Activated CD4-positive, alpha-beta T cell treated with anti-CD3 and anti-CD28 coated beads for 24 hours (primary cell): ENCODE measurements at regions not wholly inside any gene's neighbourhood (a gene's known extent, or its start where the extent isn't known, plus 50 kb on each side); places are given as distances from the start of the nearest gene placed in this dataset.

Experiments used
- DNase-seq, 2 donors: peaks; one replicate each; pipeline ENCODE4 v3.0.0-alpha.2; 2020; ENCODE audit warnings: low read depth in 2 of 2

GRCh38 chr17:72301887-72302286 is 181.1 kb downstream of the SOX9 start:
- no peak for DNase-seq

GRCh38 chr17:72302735-72303134 is 181.9 kb downstream of the SOX9 start:
- no peak for DNase-seq

GRCh38 chr17:72303787-72304733 is 183.2 kb downstream of the SOX9 start:
- DNase-seq, result no peak

GRCh38 chr17:72304859-72305258 is 184.0 kb downstream of the SOX9 start:
- no peak for DNase-seq

GRCh38 chr17:72305472-72305871 is 184.7 kb downstream of the SOX9 start:
- no peak for DNase-seq

- no peak for DNase-seq
Measured at GRCh38 chr17:72306037-72306436, 185.2 kb downstream of the SOX9 start.

- DNase-seq, result no peak
Measured at GRCh38 chr17:72307836-72308235, 187.0 kb downstream of the SOX9 start.

GRCh38 chr17:72308744-72309385 is 188.0 kb downstream of the SOX9 start:
- DNase-seq, result no peak

- no peak for DNase-seq
Measured at GRCh38 chr17:72311004-72311403, 190.2 kb downstream of the SOX9 start.

GRCh38 chr17:72315122-72315913 is 194.5 kb downstream of the SOX9 start:
- no peak for DNase-seq

GRCh38 chr17:72318131-72318530 is 197.3 kb downstream of the SOX9 start:
- no peak for DNase-seq

- DNase-seq, result no peak
Measured at GRCh38 chr17:72321896-72322295, 201.1 kb downstream of the SOX9 start.

GRCh38 chr17:72332367-72332766 is 211.5 kb downstream of the SOX9 start:
- no peak for DNase-seq

GRCh38 chr17:72333570-72333969 is 212.8 kb downstream of the SOX9 start:
- DNase-seq, result no peak

GRCh38 chr17:72334205-72334604 is 213.4 kb downstream of the SOX9 start:
- DNase-seq, result no peak

- DNase-seq, result no peak
Measured at GRCh38 chr17:72336026-72336803, 215.4 kb downstream of the SOX9 start.

- no peak for DNase-seq
Measured at GRCh38 chr17:72336804-72337070, 215.9 kb downstream of the SOX9 start.

- DNase-seq, result no peak
Measured at GRCh38 chr17:72338304-72338703, 217.5 kb downstream of the SOX9 start.

GRCh38 chr17:72338847-72339790 is 218.3 kb downstream of the SOX9 start:
- DNase-seq, result no peak

GRCh38 chr17:72340836-72341235 is 220.0 kb downstream of the SOX9 start:
- no peak for DNase-seq

- DNase-seq, result no peak
Measured at GRCh38 chr17:72342061-72342460, 221.2 kb downstream of the SOX9 start.
